Stimulated activated naive CD8-positive, alpha-beta T cell treated with anti-CD3 and anti-CD28 coated beads, Interleukin-15, Interleukin-2, amounts not matched to agents 100 U/mL and 50 U/mL, for 24 hours (primary cell): ENCODE measurements at regions not wholly inside any gene's neighbourhood (a gene's known extent, or its start where the extent isn't known, plus 50 kb on each side); places are given as distances from the start of the nearest gene placed in this dataset.
"Not testable (repeated sequence)": the region's sequence is repeated elsewhere in the genome, so short reads cannot be mapped to it uniquely, and the experiment has no call there.

Experiments
- ATAC-seq: fragments of 150-1000 bp; cut with Tn5 transposase; one replicate; pipeline ENCODE4 v1.10.0; 2021
- DNase-seq: peaks from one replicate; pipeline ENCODE4 v3.0.0; 2021

DNA sequence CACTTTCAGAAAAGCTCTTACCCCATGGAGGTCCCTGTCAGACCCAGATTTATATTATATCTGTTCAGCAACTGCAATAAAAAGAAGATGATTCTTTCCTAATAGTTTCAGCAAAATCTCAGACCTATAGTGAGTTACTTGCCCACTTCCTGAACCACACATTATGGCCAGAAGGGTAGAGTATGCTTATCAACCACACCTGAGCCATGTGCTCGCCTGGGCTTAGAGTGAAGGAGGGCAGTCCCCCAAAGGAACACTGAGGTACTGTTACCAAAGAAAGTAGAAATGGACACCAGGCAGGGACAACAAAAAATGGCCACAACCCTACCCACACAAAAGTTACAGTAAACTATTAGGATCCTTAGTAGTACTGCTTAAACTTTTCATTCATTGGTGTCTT, 128.7 kb downstream of the ZNF608 start:
- DNase-seq = no peak
- ATAC-seq = no peak

DNA sequence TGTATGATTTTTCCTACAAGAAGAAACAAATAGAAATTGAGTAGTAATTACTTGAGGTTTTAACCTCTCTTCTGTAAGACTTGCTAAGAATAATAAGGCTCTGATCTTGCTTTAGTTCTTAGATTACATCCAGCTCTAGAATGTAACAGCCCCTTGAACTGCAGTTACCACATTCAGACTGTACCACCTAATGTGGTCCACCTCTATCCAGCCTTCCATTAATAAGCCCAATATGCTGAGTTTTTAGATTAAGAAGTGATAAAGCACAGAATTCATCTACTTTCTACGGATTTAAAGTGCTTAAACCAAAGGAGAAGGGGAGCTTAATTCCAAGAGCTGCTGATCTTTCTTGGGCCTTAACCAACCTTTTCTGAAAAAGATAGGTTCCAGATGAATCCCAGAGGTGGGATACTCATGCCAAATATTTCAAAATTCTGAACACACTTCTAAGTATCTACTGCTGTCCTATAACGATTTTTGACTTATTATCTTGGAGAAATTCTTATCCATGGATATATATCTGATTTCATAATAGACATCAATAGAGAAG, 131.5 kb downstream of the ZNF608 start:
- no peak for ATAC-seq
- DNase-seq = no peak

DNA sequence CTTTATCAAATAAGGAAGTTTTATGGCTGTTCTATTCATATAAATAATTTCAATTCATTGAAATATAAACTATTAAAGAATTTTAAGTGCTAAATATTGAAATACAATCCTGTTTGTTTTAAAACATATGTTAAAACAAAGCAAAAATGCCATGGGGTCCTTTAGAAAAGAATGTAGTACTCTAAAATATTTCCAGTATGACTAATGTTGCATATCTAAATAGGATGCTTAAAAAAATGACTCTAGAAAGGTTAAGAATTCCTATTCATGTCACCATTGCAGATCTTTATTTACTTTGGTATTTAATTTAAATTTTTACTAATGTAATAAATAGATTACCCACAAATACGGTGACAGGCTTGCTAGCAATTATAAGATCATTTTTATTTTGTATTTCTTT, 132.3 kb downstream of the ZNF608 start:
- no peak for DNase-seq
- no peak for ATAC-seq

DNA sequence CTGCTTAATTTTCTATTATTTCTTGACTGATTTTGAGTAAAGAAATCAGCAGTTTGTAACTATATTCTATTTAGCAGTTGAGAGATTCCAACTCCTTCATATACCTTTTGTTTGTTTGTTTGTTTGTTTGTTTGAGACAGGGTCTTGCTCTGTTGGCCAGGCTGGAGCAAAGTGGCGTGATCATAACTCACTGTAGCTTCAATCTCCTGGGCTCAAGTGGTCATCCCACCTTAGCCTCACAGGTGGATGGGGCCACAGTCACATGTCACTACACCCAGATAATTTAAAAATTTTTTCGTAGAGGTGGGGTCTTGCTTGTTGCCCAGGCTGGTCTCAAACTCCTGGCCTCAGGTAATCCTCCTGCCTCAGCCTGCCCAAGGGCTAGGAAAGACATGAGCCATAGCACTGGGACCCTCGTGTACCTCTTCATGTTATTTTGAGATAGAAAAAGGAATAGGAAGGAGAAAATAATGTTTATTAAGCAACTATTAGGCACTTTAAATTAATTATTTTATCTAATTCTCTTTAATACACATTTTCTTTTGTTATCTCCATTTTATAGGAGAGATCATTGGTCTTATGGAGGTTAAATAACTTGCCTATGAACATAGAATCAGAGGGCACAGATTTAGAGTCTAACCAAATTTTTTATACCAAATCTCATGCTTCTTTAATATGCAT, 133.0 kb downstream of the ZNF608 start:
- ATAC-seq (no peak), DNase-seq (no peak)

DNA sequence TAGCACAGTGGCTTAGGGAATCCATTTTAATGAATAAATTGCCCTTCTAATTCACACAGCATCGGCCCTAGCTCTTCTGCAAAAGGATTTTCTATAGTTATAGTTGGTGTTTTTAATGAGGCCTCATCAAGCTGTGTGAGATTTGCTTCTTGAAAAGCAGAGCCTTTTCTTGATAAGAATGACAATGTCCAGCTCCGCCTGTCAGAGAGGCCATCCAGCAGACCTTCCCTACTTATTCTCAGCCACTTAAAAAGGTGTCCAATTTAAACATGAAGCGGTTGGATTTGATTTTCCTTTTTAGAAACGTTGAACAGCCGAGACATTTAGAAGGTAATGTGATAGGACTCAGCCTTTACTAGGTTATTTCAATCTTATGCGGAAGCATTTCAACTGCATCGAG, 134.4 kb downstream of the ZNF608 start:
- ATAC-seq (no peak), DNase-seq (no peak)

DNA sequence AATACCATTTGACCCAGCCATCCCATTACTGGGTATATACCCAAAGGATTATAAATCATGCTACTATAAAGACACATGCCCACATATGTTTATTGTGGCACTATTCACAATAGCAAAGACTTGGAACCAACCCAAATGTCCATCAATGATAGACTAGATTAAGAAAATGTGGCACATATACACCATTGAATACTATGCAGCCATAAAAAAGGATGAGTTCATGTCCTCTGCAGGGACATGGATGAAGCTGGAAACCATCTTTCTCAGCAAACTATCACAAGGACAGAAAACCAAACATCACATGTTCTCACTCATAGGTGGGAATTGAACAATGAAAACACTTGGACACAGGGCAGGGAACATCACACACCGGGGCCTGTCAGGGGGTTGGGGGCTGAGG, 135.2 kb downstream of the ZNF608 start:
- not testable (repeated sequence) for DNase-seq, ATAC-seq

DNA sequence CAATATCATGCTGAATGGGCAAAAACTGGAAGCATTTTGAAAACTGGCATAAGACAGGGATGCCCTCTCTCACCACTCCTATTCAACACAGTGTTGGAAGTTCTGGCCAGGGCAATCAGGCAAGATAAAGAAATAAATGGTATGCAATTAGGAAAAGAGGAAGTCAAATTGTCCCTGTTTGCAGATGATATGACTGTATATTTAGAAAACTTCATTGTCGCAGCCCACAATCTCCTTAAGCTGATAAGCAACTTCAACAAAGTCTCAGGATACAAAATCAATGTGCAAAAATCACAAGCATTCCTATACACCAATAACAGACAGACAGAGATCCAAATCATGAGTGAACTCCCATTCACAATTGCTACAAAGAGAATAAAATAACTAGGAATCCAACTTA, 136.8 kb downstream of the ZNF608 start:
- not testable (repeated sequence) for ATAC-seq, DNase-seq

DNA sequence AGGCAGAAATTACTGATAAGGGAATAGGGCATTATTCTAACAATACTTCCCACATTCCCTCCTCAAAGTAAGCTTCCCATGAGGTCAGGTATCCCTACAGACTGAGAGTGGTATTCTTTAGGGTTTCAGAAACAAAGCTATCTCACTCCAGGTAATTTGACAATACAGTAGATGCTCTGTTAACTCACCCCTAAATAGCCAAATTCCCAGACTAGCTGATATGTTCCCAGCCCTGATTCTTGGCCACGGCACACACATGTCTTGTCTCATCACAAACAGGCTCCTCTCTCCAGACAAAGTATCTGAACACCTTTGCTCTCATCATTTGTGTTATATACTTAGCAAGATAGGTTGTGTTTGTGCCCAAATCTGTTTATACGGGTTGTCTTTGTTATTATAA, 139.9 kb downstream of the ZNF608 start:
- ATAC-seq = no peak
- DNase-seq = no peak

DNA sequence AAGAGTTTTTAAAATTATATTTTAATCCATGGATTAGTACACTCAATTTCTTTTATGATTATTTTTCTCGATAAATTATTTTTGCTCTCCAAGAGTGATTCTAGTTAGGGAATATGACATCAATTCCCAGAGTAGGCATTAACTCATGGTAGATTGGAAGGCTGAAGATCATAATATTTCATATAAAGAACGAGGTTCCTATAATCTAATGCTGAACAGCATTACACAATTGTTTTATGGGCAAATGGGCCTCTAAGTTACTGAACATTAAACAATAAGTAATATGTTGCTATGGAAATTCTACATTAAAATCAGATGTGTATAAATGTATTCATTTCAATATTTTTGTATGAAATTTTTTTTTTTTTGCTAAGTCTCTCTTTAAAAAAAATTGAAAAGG, 140.3 kb downstream of the ZNF608 start:
- no peak for ATAC-seq
- DNase-seq = no peak

DNA sequence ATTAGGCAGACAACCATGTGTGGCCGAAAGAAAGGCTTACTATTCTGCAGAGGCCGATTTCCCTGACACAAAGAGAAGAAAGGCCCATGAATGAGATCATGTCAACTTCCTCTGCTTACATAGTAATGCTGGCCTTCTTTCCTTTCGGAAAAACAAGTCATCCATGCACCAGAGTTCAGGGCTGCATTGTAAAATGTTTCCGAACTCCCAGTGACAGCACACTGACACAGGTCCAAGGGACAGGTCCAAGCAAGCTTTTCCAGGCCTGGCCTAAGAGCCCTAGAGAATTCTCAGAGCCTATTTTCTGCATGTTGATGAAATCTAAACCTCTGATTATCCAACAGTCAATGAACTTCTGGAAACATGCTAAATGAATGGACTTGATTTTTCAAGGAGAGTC, 140.9 kb downstream of the ZNF608 start:
- no peak for DNase-seq
- no peak for ATAC-seq

DNA sequence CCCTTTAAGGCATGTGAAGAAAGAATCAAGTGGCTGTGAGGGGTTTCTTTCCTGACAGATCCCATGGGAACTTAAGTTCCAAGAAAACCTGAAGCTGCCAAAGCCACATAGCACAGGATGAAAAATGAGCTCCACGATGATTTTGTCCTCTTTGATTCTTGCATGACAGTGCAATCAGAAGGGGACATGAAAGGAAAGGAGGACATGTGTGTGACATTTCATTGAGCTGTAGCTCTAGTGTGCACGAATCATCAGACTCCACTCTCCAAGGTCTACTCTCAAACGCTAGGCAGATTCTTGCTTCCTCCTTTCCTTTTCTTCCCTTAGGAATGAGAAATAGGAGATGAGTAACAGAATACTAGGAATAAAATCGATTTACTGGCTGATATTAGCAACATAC, 142.0 kb downstream of the ZNF608 start:
- ATAC-seq (no peak), DNase-seq (no peak)

DNA sequence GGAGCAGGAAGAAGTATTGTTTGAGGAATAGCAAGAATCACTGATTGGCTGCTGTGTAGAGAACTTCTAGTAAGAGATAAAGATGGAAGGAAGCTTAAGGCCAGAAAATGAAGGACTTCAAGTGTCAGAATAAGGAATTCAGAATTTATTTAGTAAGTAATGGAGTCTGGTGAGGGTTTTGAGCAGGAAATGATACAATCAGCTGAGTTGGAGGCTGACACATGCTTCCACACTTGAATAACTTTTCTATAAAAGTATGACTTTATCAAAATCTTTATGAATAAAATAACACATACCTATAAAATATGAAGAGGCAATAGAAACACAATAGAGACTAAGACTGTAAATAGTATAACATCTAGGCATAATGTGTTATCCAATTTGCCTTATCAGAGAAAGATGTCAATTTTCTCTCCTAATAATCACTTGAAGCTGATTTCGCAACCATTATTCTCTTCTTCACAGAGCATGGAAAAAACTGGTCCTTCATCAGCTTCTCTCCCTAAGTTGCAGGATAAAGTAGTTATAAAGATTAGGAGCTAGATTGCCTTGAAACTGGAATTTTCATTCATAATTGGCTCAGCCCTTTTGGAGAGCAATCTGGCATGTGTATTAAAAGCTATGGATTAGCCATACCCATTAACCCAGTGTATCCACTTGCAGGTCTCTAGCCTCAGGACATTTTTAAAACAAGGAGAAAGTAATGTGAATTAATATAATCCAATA, 143.4 kb downstream of the ZNF608 start:
- no peak for ATAC-seq
- DNase-seq = no peak

DNA sequence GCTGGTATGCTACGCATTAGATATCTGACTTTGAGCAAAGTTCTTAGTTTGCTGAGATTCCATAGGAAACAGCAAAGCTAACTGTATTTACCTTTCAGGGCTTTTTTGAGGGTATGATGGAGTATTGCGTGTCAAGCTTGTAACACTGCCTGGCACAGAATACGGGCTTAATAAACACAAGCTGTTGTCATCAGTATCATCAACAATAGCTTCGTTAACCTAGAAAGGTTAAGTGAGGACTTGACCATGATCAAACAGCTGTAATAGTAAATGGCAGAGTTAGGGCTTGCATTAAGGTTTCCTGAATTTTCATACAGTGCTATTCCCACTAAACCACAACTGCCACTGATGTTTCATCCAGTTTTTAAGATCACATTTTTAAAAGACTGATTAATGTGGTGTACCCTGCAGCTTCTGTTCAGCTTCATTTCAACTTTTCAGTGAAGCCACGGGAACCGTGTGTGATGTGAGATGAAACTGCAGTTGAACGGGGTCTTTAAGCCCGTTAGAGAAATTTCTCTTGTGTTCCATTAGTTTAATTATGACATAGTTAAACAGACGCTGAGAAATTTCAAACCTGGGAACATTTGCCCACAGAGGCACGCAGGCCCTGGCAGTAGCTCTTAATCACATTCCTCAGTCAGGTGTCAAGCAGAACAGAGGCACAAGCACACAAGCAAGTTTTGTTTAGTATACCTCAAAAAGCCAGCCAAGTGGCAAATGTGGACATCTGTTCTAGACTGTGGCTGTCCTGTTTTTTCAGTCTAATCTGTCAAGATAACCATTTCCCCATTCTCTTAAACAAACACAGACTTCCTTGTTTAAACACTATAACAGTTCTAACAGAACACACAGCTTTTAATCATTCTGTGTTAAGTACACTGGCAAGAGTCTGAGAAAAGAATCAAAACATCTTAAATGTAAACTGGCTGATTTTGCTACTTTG, 147.1 kb downstream of the ZNF608 start:
- ATAC-seq = no peak
- no peak for DNase-seq

DNA sequence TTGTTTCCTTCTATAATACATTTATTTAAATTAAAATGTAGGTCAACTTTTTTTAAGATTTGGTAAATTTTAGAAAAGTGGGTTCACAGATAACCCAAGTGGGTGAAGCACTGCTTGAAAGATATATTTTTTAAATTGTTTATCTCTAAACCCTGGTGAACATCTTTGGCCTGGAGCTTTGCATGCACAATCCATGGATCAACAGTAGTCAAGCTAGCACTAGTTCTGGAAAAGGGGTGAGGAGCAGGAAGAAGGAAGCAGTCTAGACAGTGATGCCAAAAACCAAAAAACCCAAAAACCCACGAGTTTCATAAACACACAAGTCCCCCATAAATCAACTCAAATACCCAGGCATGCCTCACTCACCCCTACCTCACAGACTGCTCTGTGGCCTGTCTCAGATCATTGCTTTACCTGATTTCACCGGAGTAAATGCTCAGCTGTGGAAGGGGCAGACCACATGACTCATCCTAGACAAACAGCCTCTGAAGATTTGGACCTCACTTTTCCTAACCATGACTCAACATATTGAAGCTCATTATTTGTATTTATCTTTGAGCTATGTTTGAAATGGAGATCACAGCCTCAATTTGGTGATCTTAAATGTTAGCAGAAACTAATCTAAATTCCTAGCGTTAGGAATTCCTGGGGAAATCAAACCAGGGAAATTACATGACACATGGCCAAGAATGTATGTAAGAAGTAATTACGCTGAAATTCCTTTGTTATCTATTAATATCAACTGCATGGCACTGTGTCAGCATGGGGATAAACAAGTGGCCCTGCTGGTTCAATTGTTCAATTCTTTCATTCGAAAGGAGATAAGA, 149.6 kb downstream of the ZNF608 start:
- DNase-seq = no peak
- ATAC-seq = no peak

DNA sequence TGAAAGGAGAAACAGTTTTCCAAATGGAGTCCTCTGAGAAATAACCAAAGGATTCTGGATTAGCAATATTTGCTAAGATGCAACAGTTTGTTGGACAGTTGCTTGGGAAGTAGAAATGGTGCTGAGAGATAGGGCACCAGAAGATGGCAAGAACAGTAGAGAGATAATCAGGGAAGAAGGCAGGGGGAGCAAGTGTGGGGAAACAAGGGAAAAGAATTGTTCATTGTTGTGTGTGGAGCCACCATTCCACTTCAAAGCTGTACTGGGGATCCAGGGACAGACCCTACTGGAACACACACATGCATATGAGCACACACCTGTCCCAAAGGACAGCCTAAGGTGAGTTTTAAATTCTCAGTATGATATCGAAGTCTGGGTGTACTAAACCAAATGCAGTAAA, 152.5 kb downstream of the ZNF608 start:
- DNase-seq (no peak), ATAC-seq (no peak)

DNA sequence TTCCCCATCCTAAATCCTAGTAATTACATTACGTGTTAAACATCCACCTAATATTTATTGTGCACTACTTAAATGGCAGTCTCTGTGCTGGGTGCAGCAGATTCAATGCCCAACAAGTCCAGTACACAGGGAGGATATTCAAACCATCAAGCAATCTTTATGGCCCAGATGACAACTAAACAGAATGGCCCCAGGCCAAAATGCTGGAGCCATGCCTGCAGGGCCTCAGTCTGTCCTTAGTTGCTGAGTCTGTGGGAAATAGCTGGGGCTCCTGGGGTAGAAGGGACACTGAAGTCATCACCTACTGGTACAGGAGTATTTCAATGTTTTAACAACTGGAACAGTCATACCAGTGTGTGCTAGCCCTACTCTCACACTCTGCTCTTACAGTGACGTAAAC, 153.5 kb downstream of the ZNF608 start:
- DNase-seq = no peak
- ATAC-seq = no peak

DNA sequence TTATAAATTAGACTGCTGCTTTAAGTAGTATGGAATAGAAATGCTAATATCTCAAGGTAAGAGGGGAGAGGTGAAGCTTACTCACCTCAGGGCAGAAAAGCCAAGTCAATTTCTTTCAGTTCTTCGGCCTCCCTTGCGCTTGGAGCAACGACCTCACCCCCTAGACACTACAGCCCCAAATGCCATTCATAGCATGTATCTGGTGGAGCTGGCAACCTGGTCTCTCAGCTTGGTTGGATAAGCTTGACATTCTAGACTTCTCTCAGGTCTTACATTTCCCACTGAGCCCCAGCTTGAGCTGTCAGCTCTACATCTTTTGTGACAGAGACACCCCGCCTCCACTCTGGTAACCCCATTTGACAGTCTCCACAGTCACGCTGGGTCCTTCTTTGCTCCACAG, 154.9 kb downstream of the ZNF608 start:
- ATAC-seq (no peak), DNase-seq (no peak)

DNA sequence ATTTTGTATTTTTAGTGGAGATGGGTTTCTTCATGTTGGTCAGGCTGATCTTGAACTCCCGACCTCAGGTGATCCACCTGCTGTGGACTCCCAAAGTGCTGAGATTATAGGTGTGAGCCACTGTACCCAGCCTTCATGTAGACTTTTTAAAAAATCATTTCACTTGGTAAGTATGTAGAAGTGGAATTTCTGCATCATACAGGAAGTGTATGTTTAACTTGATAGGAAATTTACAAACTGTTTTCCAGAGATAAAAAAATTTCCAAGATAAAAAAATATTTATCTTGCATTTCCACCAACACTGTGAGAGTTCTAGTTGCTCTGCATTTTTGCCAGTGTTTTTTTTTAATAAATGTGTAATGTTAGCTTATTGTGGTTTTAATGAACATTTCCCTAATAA, 155.8 kb downstream of the ZNF608 start:
- DNase-seq = no peak
- no peak for ATAC-seq

DNA sequence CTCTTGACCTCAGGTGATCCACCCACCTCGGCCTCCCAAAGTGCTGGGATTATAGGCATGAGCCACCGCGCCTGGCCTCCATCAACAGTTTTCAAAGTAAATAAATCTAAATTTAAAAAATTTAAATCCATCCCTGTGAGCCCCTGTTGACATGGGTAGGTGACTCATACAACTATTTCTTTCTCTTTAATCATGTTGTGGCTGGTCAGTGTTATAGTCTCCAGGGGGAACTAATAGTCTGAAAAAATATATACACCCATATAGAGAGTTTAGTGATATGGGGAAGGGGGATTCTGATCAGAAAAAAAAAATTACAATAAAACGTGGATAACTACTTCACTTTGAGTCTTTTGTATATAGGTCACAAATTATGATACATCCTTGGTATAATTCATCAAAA, 159.2 kb downstream of the ZNF608 start:
- DNase-seq = no peak
- ATAC-seq = no peak

DNA sequence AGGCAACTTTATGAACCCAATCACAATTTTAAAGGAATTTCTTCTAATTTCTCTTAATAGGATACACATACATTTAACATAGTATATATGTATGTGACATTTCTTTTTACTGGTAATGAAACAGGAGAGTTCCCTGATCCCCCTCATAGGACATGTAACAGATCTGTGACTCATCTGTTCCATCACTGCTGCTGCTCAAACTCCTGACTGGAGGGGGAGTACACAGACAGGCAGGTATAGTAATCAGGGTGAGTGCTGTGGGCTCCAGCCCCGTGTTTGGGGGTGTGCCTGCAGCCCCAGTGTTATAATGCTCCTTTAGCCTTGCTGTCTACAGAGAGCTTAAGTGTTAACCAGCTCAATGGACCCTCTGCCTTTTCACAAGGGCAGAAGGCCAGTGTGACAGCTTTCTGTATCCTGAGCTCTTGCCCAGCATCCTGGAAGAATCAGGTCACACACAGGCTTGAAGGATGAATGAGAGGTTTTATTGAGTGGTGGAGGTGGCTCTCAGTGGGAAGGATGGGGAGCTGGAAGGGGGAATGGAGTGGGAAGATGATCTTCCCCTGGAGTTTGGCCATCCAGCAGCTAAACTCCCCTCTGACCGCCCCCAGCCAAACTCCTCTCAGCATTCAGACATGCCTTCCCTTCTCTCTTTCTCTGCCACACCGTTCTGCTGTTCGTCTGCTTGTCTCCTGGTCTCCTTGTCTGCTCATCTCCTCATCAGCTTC, 161.3 kb downstream of the ZNF608 start:
- peak; percentile 62 for ATAC-seq

More for the DNA sequence above, 161.3 kb downstream of the ZNF608 start:
- DNase-seq = peak; percentile 15
